ENCODE measurements at regions not wholly inside any gene's neighbourhood (a gene's known extent, or its start where the extent isn't known, plus 50 kb on each side); places are given as distances from the start of the nearest gene placed in this dataset.

- TF ChIP-seq CTCF (IDR thresholded peaks at IDR 0.05) = no peak
- no peak for ATAC-seq
- Histone ChIP-seq H3K27me3 (ENCODE audit: low read depth) (no peaks in the 10 kb centered on the region), H3K4me3 (no peak overlapping the region), H3K27ac (no peak overlapping the region), H3K9me3 (peaks cover 11% of the 10 kb centered on the region), H3K4me1 (no peaks in the 10 kb centered on the region), H3K36me3 (no peaks in the 10 kb centered on the region)
- DNase-seq = no peak
- intact Hi-C loops (cut with DNase I) = no loop called here
Observed at GRCh38 chr1:221223281-221223680, 344.0 kb downstream of the HLX start.

- no peak for ATAC-seq
- Histone ChIP-seq H3K36me3 (no peaks in the 10 kb centered on the region), H3K27ac (no peak overlapping the region), H3K4me3 (no peak overlapping the region), H3K27me3 (ENCODE audit: low read depth) (no peaks in the 10 kb centered on the region), H3K9me3 (peaks cover 11% of the 10 kb centered on the region), H3K4me1 (no peaks in the 10 kb centered on the region)
- no peak for DNase-seq
- TF ChIP-seq CTCF (IDR thresholded peaks at IDR 0.05) = no peak
- intact Hi-C loops (cut with DNase I) = no loop called here
Observed at GRCh38 chr1:221227460-221227859, 348.2 kb downstream of the HLX start.

DNA sequence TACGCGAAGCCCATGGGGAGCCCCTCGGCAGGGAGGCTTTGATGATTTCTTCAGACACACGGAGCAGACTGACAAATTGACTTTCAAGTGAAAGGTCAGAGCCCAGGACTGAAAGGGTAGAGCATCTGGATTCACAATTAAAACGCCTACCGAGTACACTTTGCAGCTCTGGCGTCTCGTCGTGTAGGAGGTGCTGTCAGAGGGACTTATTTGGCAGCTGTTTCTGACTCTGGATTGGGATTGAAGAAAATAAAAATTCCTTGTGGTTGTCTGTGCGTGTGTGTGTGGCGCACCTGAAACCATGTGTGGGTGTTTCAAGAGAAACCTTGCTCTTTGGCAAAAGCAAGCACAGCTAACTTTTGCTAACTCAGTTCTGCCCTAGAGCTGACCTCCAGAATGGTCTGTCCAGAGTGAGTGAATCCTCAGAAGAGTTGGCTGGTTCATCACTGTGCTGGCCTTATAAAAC lies 348.7 kb downstream of the HLX start:
- no peak overlapping the region for H3K27ac ChIP-seq
- intact Hi-C loops (cut with DNase I) = no loop called here
- no peaks in the 10 kb centered on the region for H3K4me1 ChIP-seq
- H3K27me3 ChIP-seq (ENCODE audit: low read depth) = no peaks in the 10 kb centered on the region
- no peak for DNase-seq
- H3K4me3 ChIP-seq = no peak overlapping the region
- H3K9me3 ChIP-seq = peaks cover 11% of the 10 kb centered on the region
- H3K36me3 ChIP-seq = no peaks in the 10 kb centered on the region
- no peak for TF ChIP-seq CTCF (IDR thresholded peaks at IDR 0.05)
- no peak for ATAC-seq

DNA sequence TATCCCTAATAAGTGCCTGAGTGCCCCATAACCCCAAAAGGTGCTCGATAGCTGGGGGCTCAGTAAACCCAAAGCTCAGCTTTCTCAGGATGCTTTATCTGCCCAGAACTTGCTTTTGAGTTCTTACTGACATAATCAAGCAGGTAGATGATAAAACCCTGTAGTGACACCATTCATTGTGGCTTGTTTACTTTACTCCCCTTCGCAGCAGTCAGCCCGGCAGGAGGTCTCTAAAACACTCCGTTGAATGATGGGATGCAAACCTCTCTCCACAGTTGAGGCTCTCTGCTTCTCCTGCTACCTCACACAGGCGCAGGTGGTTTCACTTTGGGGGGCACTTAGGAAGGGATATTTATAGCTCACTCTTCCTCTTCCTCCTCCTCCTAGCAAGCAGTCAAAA lies 349.4 kb downstream of the HLX start:
- no peaks in the 10 kb centered on the region for H3K4me1 ChIP-seq
- H3K27me3 ChIP-seq (ENCODE audit: low read depth) = no peaks in the 10 kb centered on the region
- no peak overlapping the region for H3K27ac ChIP-seq
- DNase-seq = no peak
- TF ChIP-seq CTCF (IDR thresholded peaks at IDR 0.05) = no peak
- intact Hi-C loops (cut with DNase I) = no loop called here
- H3K36me3 ChIP-seq = no peaks in the 10 kb centered on the region
- no peak for ATAC-seq
- peaks cover 4% of the 10 kb centered on the region for H3K9me3 ChIP-seq
- H3K4me3 ChIP-seq = no peak overlapping the region

GRCh38 chr1:221230605-221231004 lies 351.4 kb downstream of the HLX start:
- no peak overlapping the region for H3K4me3 ChIP-seq
- no peaks in the 10 kb centered on the region for H3K36me3 ChIP-seq
- no peak for TF ChIP-seq CTCF (IDR thresholded peaks at IDR 0.05)
- no peak overlapping the region for H3K27ac ChIP-seq
- no peaks in the 10 kb centered on the region for H3K9me3 ChIP-seq
- H3K4me1 ChIP-seq = no peaks in the 10 kb centered on the region
- DNase-seq (no peak), ATAC-seq (peak; percentile 47 to 63)
- intact Hi-C loops (cut with DNase I) = no loop called here
- no peaks in the 10 kb centered on the region for H3K27me3 ChIP-seq (ENCODE audit: low read depth)

DNA sequence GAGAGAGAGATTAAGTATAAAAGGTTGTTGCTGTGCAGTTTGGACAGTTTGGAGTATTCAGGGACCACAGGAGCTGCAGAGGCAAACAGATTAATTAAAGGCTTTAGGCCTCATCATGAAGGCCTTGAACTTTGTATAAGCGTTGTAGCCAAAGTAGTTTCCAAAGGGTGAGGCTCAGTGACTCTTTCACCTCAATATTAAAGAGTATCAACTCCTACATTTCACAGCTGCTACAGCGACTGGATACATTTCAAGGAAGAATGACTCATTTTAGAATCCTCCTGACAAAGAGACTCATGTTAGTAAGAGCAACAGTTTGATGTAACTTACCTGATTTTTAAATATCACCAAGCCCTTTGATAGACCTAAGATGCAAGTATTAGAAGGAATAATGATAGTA lies 355.5 kb downstream of the HLX start:
- ATAC-seq (no peak), DNase-seq (no peak)
- Histone ChIP-seq H3K27me3 (ENCODE audit: low read depth) (no peaks in the 10 kb centered on the region), H3K36me3 (no peaks in the 10 kb centered on the region), H3K4me1 (no peaks in the 10 kb centered on the region), H3K27ac (no peak overlapping the region), H3K9me3 (peaks cover 7% of the 10 kb centered on the region), H3K4me3 (no peak overlapping the region)
- TF ChIP-seq CTCF (IDR thresholded peaks at IDR 0.05) = no peak
- intact Hi-C loops (cut with DNase I) = no loop called here
